CD14-positive monocyte (primary cell): ENCODE measurements at regions not wholly inside any gene's neighbourhood (a gene's known extent, or its start where the extent isn't known, plus 50 kb on each side); places are given as distances from the start of the nearest gene placed in this dataset.
"Not testable (repeated sequence)": the region's sequence is repeated elsewhere in the genome, so short reads cannot be mapped to it uniquely, and the experiment has no call there.

Experiments used
- DNase-seq, 3 donors: peaks; one replicate each; pipeline ENCODE4 v3.0.0-alpha.2; 2011 to 2022
- H2AFZ ChIP-seq: 2 replicates; pipeline ENCODE4 v1.6.0; 2012; ENCODE audit warnings: mild to moderate bottlenecking, low read depth, low read length, inconsistent platforms; ENCODE audit not compliant: insufficient read depth, poor library complexity, severe bottlenecking
- H3K27ac ChIP-seq, 2 donors: 1 replicate in 1 of 2; 2 replicates in 1 of 2; pipeline ENCODE4 v1.5.1; 2012 to 2013; ENCODE audit warnings: low read length in 2 of 2, control low read depth in 1 of 2, inconsistent platforms in 1 of 2, low read depth in 1 of 2, mild to moderate bottlenecking in 1 of 2
- H3K27me3 ChIP-seq, 2 donors: one replicate each; pipeline versions ENCODE4 v1.6.0 to v1.6.1; 2011 to 2013; ENCODE audit warnings: low read length in 2 of 2; ENCODE audit not compliant: control insufficient read depth in 2 of 2, insufficient read depth in 2 of 2
- H3K36me3 ChIP-seq, 2 donors: replicated peaks in 1 of 2; 1 replicate in 1 of 2; 2 replicates in 1 of 2; pipeline versions ENCODE4 v1.5.1 to v1.6.1; 2012 to 2013; ENCODE audit warnings: low read length in 2 of 2, control low read depth in 1 of 2, inconsistent platforms in 1 of 2, mild to moderate bottlenecking in 1 of 2; ENCODE audit not compliant: insufficient read depth in 2 of 2, control insufficient read depth in 1 of 2
- H3K4me1 ChIP-seq, 2 donors: 1 replicate in 1 of 2; 2 replicates in 1 of 2; pipeline versions ENCODE4 v1.5.1 to v1.6.1; 2012 to 2013; ENCODE audit warnings: low read length in 2 of 2, control low read depth in 1 of 2, inconsistent platforms in 1 of 2, mild to moderate bottlenecking in 1 of 2, moderate library complexity in 1 of 2; ENCODE audit not compliant: insufficient read depth in 2 of 2, control insufficient read depth in 1 of 2
- H3K4me2 ChIP-seq: replicated peaks from 2 replicates; pipeline ENCODE3; 2012; ENCODE audit warnings: low read length, moderate library complexity, mild to moderate bottlenecking; ENCODE audit not compliant: poor library complexity, severe bottlenecking; ENCODE audit errors: extremely low read depth
- H3K4me3 ChIP-seq, 3 experiments: fragments of 200-600 bp in 1 of 3; sonication (generic) in 1 of 3; replicated peaks in 1 of 3; 1 replicate in 2 of 3; 2 replicates in 1 of 3; pipeline ENCODE4 v1.5.1; 2011 to 2013; ENCODE audit warnings: low read length in 3 of 3, mild to moderate bottlenecking in 3 of 3, control low read depth in 2 of 3, low read depth in 2 of 3, inconsistent platforms in 1 of 3, moderate library complexity in 1 of 3
- H3K79me2 ChIP-seq: 2 replicates; pipeline ENCODE4 v1.6.0; 2012; ENCODE audit warnings: mild to moderate bottlenecking, control low read depth, inconsistent platforms, low read length, moderate library complexity; ENCODE audit not compliant: insufficient read depth
- H3K9ac ChIP-seq: 2 replicates; pipeline ENCODE4 v1.6.0; 2017; ENCODE audit warnings: low read length, mild to moderate bottlenecking; ENCODE audit not compliant: insufficient read depth, poor library complexity, severe bottlenecking
- H3K9me3 ChIP-seq, 2 donors: replicated peaks in 1 of 2; 1 replicate in 1 of 2; 2 replicates in 1 of 2; pipeline versions ENCODE4 v1.5.1 to v1.6.1; 2012 to 2013; ENCODE audit warnings: low read length in 2 of 2, control low read depth in 1 of 2; ENCODE audit not compliant: control insufficient read depth in 1 of 2, insufficient read depth in 1 of 2
- H4K20me1 ChIP-seq: 2 replicates; pipeline ENCODE4 v1.6.0; 2012; ENCODE audit warnings: mild to moderate bottlenecking, low read length, control low read depth, moderate library complexity; ENCODE audit not compliant: insufficient read depth
- H3K27ac Mint-ChIP-seq, 7 donors: one replicate each; pipeline ENCODE4 v1.8.0; 2020; ENCODE audit warnings: mild to moderate bottlenecking in 7 of 7, mixed read lengths in 7 of 7, moderate library complexity in 6 of 7, inconsistent platforms in 2 of 7
- H3K27me3 Mint-ChIP-seq, 3 donors: one replicate each; pipeline ENCODE4 v1.8.0; 2021 to 2022; ENCODE audit warnings: low read depth in 3 of 3, mild to moderate bottlenecking in 3 of 3, mixed read lengths in 3 of 3, moderate library complexity in 3 of 3, inconsistent platforms in 1 of 3
- H3K36me3 Mint-ChIP-seq, 2 donors: one replicate each; pipeline ENCODE4 v1.8.0; 2020; ENCODE audit warnings: mixed read lengths in 2 of 2, inconsistent platforms in 1 of 2, mild to moderate bottlenecking in 1 of 2
- H3K4me1 Mint-ChIP-seq: one replicate; pipeline ENCODE4 v1.8.0; 2020; ENCODE audit warnings: mild to moderate bottlenecking, mixed read lengths
- H3K4me3 Mint-ChIP-seq, 2 donors: one replicate each; pipeline ENCODE4 v1.8.0; 2020; ENCODE audit warnings: mild to moderate bottlenecking in 2 of 2, mixed read lengths in 2 of 2, moderate library complexity in 1 of 2
- H3K9me3 Mint-ChIP-seq, 7 donors: one replicate each; pipeline ENCODE4 v1.8.0; 2020 to 2022; ENCODE audit warnings: mixed read lengths in 7 of 7, mild to moderate bottlenecking in 6 of 7, moderate library complexity in 6 of 7, inconsistent platforms in 2 of 7
- CTCF ChIP-seq: fragments of 200-600 bp; IDR thresholded peaks from one replicate; pipeline ENCODE4 v1.8.0; 2022; ENCODE audit warnings: antibody characterized with exemption, mild to moderate bottlenecking
- WGBS: methylation state at CpG from one replicate; pipeline ENCODE4 v1.1.5; 2013; ENCODE audit warnings: missing lambda C conversion rate; ENCODE audit not compliant: insufficient coverage; 5-methylcytosine and 5-hydroxymethylcytosine counted together
- intact Hi-C, 2 donors: fragments of 100-400 bp; cut with micrococcal nuclease; formaldehyde crosslinking; loops; one replicate each; pipeline versions ENCODE4 v1.15.0 to v1.15.1; 2023

- intact Hi-C loops = no loop called here
Observed at GRCh38 chr11:81190546-81190945, 1543.1 kb downstream of the FAM181B start.

GRCh38 chr11:81187033-81187432 is 1546.6 kb downstream of the FAM181B start:
- H3K4me3 ChIP-seq, H3K9me3 Mint-ChIP-seq, H3K4me3 Mint-ChIP-seq, intact Hi-C loops, H3K9me3 ChIP-seq, H3K4me2 ChIP-seq, H3K79me2 ChIP-seq, H3K27ac ChIP-seq, H3K27ac Mint-ChIP-seq, H2AFZ ChIP-seq, H3K27me3 ChIP-seq, H3K4me1 Mint-ChIP-seq, H3K4me1 ChIP-seq, H3K27me3 Mint-ChIP-seq, DNase-seq, H3K36me3 ChIP-seq, H3K36me3 Mint-ChIP-seq, H4K20me1 ChIP-seq, H3K9ac ChIP-seq: not testable (repeated sequence)
- 82% methylated on average over 4 of the region's 7 CpGs for WGBS

More at GRCh38 chr11:81190546-81190945, 1543.1 kb downstream of the FAM181B start:
- no peaks in the 10 kb centered on the region for H3K36me3 ChIP-seq
- TF ChIP-seq CTCF = no peak
- Mint-ChIP-seq H3K4me3 (no peak overlapping the region), H3K27ac (no peak overlapping the region), H3K27me3 (peaks cover 0 to 2% (median 0%) of the 10 kb centered on the region in 3 donors), H3K9me3 (peaks cover 2 to 7% (median 5%) of the 10 kb centered on the region in 7 donors), H3K4me1 (no peaks in the 10 kb centered on the region), H3K36me3 (no peaks in the 10 kb centered on the region)
- H3K9ac ChIP-seq = no peak overlapping the region
- H3K4me3 ChIP-seq = no peak overlapping the region
- no peak for DNase-seq
- H3K27me3 ChIP-seq = no peaks in the 10 kb centered on the region
- no peaks in the 10 kb centered on the region for H4K20me1 ChIP-seq
- H3K4me2 ChIP-seq = no peak overlapping the region
- H2AFZ ChIP-seq = no peak overlapping the region
- H3K4me1 ChIP-seq = no peaks in the 10 kb centered on the region
- H3K27ac ChIP-seq = no peak overlapping the region
- no peaks in the 10 kb centered on the region for H3K79me2 ChIP-seq
- H3K9me3 ChIP-seq = peaks cover 3 to 4% of the 10 kb centered on the region in 2 donors
